Ishikawa (cell line): ENCODE measurements at regions not wholly inside any gene's neighbourhood (a gene's known extent, or its start where the extent isn't known, plus 50 kb on each side); places are given as distances from the start of the nearest gene placed in this dataset.

Source experiments
- CEBPB ChIP-seq: IDR thresholded peaks from 2 replicates; pipeline ENCODE4 v1.6.1; 2012
- CREB1 ChIP-seq: IDR thresholded peaks from 2 replicates; pipeline ENCODE4 v1.6.1; 2012; ENCODE audit warnings: low read depth
- EGR1 ChIP-seq: IDR thresholded peaks from 2 replicates; pipeline ENCODE4 v1.6.1; 2012
- EP300 ChIP-seq: IDR thresholded peaks from 2 replicates; pipeline ENCODE4 v1.6.1; 2012; ENCODE audit warnings: borderline replicate concordance
- FOXM1 ChIP-seq: IDR thresholded peaks from 2 replicates; pipeline ENCODE4 v1.6.1; 2012; ENCODE audit warnings: low read depth, borderline replicate concordance
- NFIC ChIP-seq: IDR thresholded peaks from 2 replicates; pipeline ENCODE4 v1.6.1; 2012
- RAD21 ChIP-seq: IDR thresholded peaks from 2 replicates; pipeline ENCODE4 v1.6.1; 2012; ENCODE audit warnings: low read depth
- TAF1 ChIP-seq: IDR thresholded peaks from 2 replicates; pipeline ENCODE4 v1.6.1; 2012; ENCODE audit warnings: low read depth, mild to moderate bottlenecking
- TCF12 ChIP-seq: IDR thresholded peaks from 2 replicates; pipeline ENCODE4 v1.6.1; 2012; ENCODE audit warnings: low read depth
- TEAD4 ChIP-seq: IDR thresholded peaks from 2 replicates; pipeline ENCODE4 v1.6.1; 2012
- YY1 ChIP-seq: IDR thresholded peaks from 2 replicates; pipeline ENCODE4 v1.6.1; 2012; ENCODE audit warnings: low read depth
- ZBTB7A ChIP-seq: IDR thresholded peaks from 2 replicates; pipeline ENCODE4 v1.6.1; 2012; ENCODE audit warnings: low read depth
- TF ChIP-seq, protein P1 (sequence below): IDR thresholded peaks from 2 replicates; pipeline ENCODE4 v1.6.1; 2012
- TF ChIP-seq, protein P2 (sequence below): IDR thresholded peaks from 2 replicates; pipeline ENCODE4 v1.6.1; 2012; ENCODE audit warnings: low read depth, mild to moderate bottlenecking
- TF ChIP-seq, protein P3 (sequence below): IDR thresholded peaks from 2 replicates; pipeline ENCODE4 v1.6.1; 2012

DNA sequence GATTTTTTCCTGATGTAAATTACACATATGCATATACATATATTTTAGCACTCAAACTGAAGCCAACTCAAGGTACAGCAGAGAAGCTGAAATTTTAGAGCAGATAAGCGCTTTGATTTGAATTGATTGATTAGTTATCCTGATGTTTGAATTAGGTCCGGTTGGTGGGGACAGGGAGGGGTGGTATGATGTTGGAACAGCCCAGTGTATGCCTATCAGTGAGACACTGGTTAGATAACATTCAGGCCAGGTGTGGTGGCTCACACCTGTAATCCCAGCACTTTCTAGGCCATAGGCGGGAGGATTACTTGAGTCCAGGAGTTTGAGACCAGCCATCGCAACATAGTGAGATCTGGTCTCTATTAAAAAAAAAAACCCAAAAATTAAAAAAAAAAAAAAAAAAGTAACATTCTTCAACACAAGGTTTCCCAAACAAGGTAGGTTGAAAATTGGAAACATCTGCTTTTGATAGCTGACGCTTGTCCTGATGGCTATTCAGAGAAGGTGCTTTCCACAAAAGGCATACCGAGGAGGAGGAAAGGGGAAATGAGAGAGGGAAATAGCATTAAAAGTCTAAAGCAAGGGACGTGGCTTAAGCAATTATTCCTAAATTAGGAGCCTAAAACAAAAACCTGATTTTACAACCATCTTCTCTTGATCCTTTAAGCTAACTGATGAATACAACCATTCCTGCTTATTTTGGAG is 288.4 kb upstream of the JARID2 start:
- TF ChIP-seq YY1 (no peak), TCF12 (no peak), ZBTB7A (no peak), RAD21 (no peak)

DNA sequence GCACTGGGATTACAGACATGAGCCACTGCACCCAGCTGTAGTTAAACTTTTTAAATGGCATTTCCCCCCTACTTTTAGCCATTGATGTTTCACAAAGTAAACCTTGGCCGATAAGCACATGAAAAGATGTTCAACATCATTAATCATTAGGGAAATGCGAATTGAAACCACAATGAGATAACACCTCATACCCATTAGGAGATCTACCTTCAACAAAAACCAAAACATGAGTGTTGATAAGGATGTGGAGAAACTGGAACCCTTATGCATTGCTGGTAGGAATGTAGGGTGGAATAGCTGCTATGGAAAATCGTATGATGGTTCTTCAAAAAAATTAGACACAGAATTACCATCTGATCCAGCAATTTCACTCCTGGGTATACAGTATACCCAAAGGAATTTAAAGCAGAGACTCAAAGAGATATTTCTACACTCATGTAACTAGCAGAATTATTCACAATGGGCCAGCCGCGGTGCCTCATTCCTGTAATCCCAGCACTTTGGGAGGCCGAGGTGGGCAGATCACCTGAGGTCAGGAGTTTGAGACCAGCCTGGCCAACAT is 286.5 kb upstream of the JARID2 start:
- TF ChIP-seq RAD21 = no peak
- no peak for TF ChIP-seq TCF12

DNA sequence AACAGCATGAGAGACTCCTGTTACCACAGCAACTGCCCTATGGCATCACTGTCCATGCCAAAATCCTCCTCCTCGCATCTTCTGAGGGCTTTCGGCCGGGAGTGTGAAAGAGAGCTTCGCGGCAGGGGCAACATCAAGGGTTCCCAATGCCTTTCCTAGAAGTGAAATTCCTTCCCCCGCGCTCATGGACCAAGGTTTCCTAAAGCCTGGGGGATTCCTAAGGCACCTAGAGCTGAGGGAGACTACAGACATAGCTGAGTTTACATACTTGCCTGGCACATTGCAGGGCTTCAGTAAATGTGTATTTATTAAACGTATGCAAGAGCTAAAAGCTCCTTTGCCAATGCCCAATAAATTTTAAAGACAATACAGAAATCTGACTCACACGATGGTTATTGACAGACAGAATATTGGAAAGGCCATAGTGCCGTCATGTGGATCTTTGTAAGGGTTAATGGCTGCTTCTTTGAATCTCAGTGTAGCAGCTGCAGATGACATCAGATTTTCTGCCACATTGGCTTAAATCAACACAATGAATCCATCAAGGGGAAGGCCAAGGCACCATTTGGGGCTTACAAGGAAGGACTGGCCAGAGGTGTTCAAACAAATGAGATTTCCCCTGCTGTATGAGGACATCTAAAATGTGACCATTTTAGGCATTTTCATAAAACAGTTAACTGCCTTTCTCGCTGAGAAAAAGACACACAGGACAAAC is 281.2 kb upstream of the JARID2 start:
- no peak for TF ChIP-seq NFIC
- TF ChIP-seq RAD21 = no peak
- TF ChIP-seq, protein P1, sequence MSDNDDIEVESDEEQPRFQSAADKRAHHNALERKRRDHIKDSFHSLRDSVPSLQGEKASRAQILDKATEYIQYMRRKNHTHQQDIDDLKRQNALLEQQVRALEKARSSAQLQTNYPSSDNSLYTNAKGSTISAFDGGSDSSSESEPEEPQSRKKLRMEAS = no peak
- TF ChIP-seq YY1 = no peak
- no peak for TF ChIP-seq EGR1
- no peak for TF ChIP-seq TCF12
- TF ChIP-seq EP300 = no peak
- TF ChIP-seq ZBTB7A = no peak
- TF ChIP-seq TAF1 = no peak
- TF ChIP-seq FOXM1 = no peak
- TF ChIP-seq TEAD4 = no peak
- no peak for TF ChIP-seq CEBPB
- no peak for TF ChIP-seq CREB1
- TF ChIP-seq, protein P2, sequence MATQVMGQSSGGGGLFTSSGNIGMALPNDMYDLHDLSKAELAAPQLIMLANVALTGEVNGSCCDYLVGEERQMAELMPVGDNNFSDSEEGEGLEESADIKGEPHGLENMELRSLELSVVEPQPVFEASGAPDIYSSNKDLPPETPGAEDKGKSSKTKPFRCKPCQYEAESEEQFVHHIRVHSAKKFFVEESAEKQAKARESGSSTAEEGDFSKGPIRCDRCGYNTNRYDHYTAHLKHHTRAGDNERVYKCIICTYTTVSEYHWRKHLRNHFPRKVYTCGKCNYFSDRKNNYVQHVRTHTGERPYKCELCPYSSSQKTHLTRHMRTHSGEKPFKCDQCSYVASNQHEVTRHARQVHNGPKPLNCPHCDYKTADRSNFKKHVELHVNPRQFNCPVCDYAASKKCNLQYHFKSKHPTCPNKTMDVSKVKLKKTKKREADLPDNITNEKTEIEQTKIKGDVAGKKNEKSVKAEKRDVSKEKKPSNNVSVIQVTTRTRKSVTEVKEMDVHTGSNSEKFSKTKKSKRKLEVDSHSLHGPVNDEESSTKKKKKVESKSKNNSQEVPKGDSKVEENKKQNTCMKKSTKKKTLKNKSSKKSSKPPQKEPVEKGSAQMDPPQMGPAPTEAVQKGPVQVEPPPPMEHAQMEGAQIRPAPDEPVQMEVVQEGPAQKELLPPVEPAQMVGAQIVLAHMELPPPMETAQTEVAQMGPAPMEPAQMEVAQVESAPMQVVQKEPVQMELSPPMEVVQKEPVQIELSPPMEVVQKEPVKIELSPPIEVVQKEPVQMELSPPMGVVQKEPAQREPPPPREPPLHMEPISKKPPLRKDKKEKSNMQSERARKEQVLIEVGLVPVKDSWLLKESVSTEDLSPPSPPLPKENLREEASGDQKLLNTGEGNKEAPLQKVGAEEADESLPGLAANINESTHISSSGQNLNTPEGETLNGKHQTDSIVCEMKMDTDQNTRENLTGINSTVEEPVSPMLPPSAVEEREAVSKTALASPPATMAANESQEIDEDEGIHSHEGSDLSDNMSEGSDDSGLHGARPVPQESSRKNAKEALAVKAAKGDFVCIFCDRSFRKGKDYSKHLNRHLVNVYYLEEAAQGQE = no peak
- TF ChIP-seq, protein P3, sequence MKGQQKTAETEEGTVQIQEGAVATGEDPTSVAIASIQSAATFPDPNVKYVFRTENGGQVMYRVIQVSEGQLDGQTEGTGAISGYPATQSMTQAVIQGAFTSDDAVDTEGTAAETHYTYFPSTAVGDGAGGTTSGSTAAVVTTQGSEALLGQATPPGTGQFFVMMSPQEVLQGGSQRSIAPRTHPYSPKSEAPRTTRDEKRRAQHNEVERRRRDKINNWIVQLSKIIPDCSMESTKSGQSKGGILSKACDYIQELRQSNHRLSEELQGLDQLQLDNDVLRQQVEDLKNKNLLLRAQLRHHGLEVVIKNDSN = no peak

DNA sequence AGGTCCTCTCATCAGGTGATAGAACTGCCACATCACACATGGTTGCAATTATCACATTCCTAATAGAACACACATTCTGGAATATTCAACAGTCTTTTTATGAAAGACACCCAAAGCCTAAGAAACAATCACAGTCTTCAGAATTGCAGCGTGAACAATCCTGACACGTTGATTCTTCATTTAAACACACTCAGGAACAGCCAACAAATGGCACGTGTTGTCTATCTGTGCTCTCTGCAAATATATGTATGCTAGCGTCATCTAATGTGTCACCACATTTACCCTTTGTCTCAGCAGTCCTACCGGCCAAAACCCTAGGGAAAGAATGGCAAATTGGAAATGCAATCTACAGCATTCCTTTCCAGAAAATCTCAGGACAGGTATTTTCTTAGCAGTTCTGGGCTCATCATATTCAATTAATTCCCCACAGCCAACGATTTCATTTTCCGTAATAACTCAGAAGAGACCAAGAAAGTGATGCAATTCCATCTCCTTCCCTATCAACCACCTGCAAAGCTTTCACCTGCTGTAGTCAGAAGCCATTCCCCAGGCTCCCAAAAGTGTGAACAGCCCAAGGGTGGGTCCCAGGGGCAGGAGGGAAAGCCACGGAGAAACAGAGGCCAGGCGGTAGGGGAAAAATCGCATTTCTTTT is 280.3 kb upstream of the JARID2 start:
- TF ChIP-seq FOXM1 (no peak), TCF12 (no peak), ZBTB7A (no peak), EGR1 (no peak), CREB1 (no peak), RAD21 (no peak), EP300 (no peak), TEAD4 (no peak), YY1 (no peak), NFIC (no peak), TAF1 (no peak), CEBPB (no peak)
- TF ChIP-seq, protein P2 = no peak
- TF ChIP-seq, protein P1 = no peak
- TF ChIP-seq, protein P3 = no peak

DNA sequence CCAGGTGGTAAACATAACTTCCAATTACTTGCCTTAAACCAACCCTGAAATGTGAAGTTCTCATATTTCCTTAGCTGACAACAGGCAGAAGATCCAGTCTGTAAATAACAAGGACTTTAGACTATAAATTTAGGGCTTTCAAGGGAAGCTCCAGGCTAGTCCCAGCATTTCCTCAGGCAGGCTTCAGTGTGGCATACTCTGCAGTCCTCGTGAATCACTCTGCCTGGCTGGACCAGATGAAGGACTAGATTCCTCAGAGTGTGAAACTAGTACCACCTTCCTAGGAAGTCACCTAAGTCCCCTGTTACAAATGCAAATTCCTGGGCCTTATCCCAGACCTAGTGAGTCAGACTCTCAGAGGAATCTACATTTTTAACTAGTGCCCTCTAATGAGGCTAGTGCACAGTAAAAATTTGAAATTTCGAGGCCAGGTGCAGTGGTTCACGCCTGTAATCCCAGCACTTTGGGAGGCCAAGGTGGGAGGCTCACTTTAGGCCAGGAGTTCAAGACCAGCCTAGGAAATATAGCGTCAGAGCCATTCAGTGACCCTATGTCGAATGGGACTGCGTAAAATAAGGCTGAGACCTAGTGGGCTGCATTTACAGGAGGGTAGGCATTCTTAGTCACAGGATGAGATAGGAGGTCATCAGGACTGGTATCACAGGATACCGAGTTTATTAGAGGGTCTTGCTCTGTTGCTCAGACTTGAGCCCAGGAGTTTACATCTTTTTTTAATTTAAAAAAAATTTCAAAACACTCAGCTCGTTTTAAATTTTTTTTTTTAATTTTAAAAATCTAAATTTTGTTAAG is 279.6 kb upstream of the JARID2 start:
- TF ChIP-seq RAD21 (no peak), ZBTB7A (no peak), EP300 (no peak), EGR1 (no peak), FOXM1 (no peak), TEAD4 (no peak), CEBPB (no peak), TAF1 (no peak)
- TF ChIP-seq, protein P2 = no peak
- TF ChIP-seq, protein P3 = no peak
